IMR-90 (cell line): ENCODE measurements at regions not wholly inside any gene's neighbourhood (a gene's known extent, or its start where the extent isn't known, plus 50 kb on each side); places are given as distances from the start of the nearest gene placed in this dataset.

Experiments used
- ATAC-seq: fragments of 200-7000 bp; cut with Tn5 transposase; 2 replicates; pipeline ENCODE4 v1.9.1; 2020; ENCODE audit warnings: low read depth, mild to moderate bottlenecking, moderate library complexity
- BruUV-seq: library from RNA; stranded (reverse); fragments of 400-500 nt; replicated peaks from 2 replicates; lab custom pipeline; 2021; lab: Mats Ljungman, UMichigan
- CTCF ChIA-PET: fragments of 300-600 bp; formaldehyde crosslinking; extraction: SDS; loops from one replicate; lab custom pipeline; 2021; ENCODE audit warnings: antibody characterized with exemption; lab: Yijun Ruan, JAX
- POLR2A ChIA-PET: fragments of 300-600 bp; sonication (Branson Sonifier 250); formaldehyde crosslinking; loops from one replicate; lab custom pipeline; 2022; ENCODE audit warnings: antibody characterized with exemption; ENCODE audit not compliant: unreplicated experiment; lab: Charles Lee
- DNase-seq: peaks from one replicate; pipeline ENCODE4 v3.0.0; 2013
- H2AFZ ChIP-seq: replicated peaks from 2 replicates; pipeline ENCODE3; 2013; ENCODE audit warnings: low read length, mild to moderate bottlenecking; ENCODE audit not compliant: poor library complexity
- H2AK5ac ChIP-seq: 2 replicates; pipeline ENCODE4 v1.6.1; 2013; ENCODE audit warnings: low read depth, low read length, inconsistent platforms
- H2AK9ac ChIP-seq: replicated peaks from 2 replicates; pipeline ENCODE3; 2013; ENCODE audit warnings: mild to moderate bottlenecking, low read depth, low read length, moderate library complexity; ENCODE audit not compliant: poor library complexity
- H2BK120ac ChIP-seq: 2 replicates; pipeline ENCODE4 v1.6.1; 2013; ENCODE audit warnings: low read depth, low read length, inconsistent platforms
- H2BK15ac ChIP-seq: 3 replicates; pipeline ENCODE4 v1.6.1; 2013; ENCODE audit warnings: low read depth, low read length, inconsistent platforms
- H2BK20ac ChIP-seq: 2 replicates; pipeline ENCODE4 v1.6.1; 2013; ENCODE audit warnings: low read depth, mild to moderate bottlenecking, inconsistent platforms, low read length, moderate library complexity
- H2BK5ac ChIP-seq: 2 replicates; pipeline ENCODE4 v1.6.1; 2013; ENCODE audit warnings: mild to moderate bottlenecking, low read depth, low read length, inconsistent platforms; ENCODE audit not compliant: poor library complexity, severe bottlenecking
- H3K14ac ChIP-seq: replicated peaks from 2 replicates; pipeline ENCODE4 v1.6.1; 2013; ENCODE audit warnings: low read depth, low read length, inconsistent platforms
- H3K18ac ChIP-seq: 2 replicates; pipeline ENCODE4 v1.6.1; 2013; ENCODE audit warnings: low read depth, low read length, control low read depth
- H3K23ac ChIP-seq: 2 replicates; pipeline ENCODE4 v1.6.1; 2013; ENCODE audit warnings: low read depth, low read length, inconsistent platforms
- H3K27ac ChIP-seq: 2 replicates; pipeline ENCODE4 v1.5.1; 2013; ENCODE audit warnings: mild to moderate bottlenecking, control low read depth, low read length; ENCODE audit not compliant: insufficient read depth
- H3K27me3 ChIP-seq: 2 replicates; pipeline ENCODE4 v1.6.1; 2013; ENCODE audit warnings: low read length; ENCODE audit not compliant: control insufficient read depth, insufficient read depth
- H3K36me3 ChIP-seq: 2 replicates; pipeline ENCODE4 v1.6.1; 2013; ENCODE audit warnings: low read length, mixed read lengths; ENCODE audit not compliant: control insufficient read depth, insufficient read depth
- H3K4ac ChIP-seq: 2 replicates; pipeline ENCODE4 v1.6.1; 2013; ENCODE audit warnings: low read depth, low read length, inconsistent platforms
- H3K4me1 ChIP-seq: 2 replicates; pipeline ENCODE4 v1.6.1; 2013; ENCODE audit warnings: low read length, mixed read lengths; ENCODE audit not compliant: control insufficient read depth, insufficient read depth
- H3K4me2 ChIP-seq: 2 replicates; pipeline ENCODE4 v1.6.1; 2013; ENCODE audit warnings: low read depth, mild to moderate bottlenecking, control low read depth, low read length, moderate library complexity
- H3K4me3 ChIP-seq: 2 replicates; pipeline ENCODE4 v1.5.1; 2013; ENCODE audit warnings: low read depth, mild to moderate bottlenecking, control low read depth, low read length, moderate library complexity; ENCODE audit not compliant: insufficient read depth
- H3K56ac ChIP-seq: 2 replicates; pipeline ENCODE4 v1.6.1; 2013; ENCODE audit warnings: low read length, inconsistent platforms; ENCODE audit not compliant: insufficient read depth; ENCODE audit errors: extremely low read depth
- H3K79me1 ChIP-seq, 2 experiments: 2 replicates each; pipeline ENCODE4 v1.6.1; 2013; ENCODE audit warnings: low read length in 2 of 2, inconsistent platforms in 1 of 2, low read depth in 1 of 2
- H3K9ac ChIP-seq: 2 replicates; pipeline ENCODE4 v1.6.1; 2013; ENCODE audit warnings: low read depth, low read length, control low read depth
- H3K9me1 ChIP-seq: 2 replicates; pipeline ENCODE4 v1.6.1; 2013; ENCODE audit warnings: low read length, inconsistent platforms; ENCODE audit not compliant: insufficient read depth
- H3K9me3 ChIP-seq: 2 replicates; pipeline ENCODE4 v1.6.1; 2013; ENCODE audit warnings: low read length; ENCODE audit not compliant: control insufficient read depth, insufficient read depth
- H4K20me1 ChIP-seq: 2 replicates; pipeline ENCODE4 v1.6.1; 2013; ENCODE audit warnings: low read length, inconsistent platforms; ENCODE audit not compliant: insufficient read depth
- H4K5ac ChIP-seq: 2 replicates; pipeline ENCODE4 v1.6.1; 2013; ENCODE audit warnings: mild to moderate bottlenecking, low read depth, low read length, control low read depth
- H4K8ac ChIP-seq, 2 experiments: 2 replicates each; pipeline ENCODE4 v1.6.1; 2013; ENCODE audit warnings: low read depth in 2 of 2, low read length in 2 of 2, control low read depth in 1 of 2, inconsistent platforms in 1 of 2
- H4K91ac ChIP-seq: 2 replicates; pipeline ENCODE4 v1.6.1; 2013; ENCODE audit warnings: low read depth, low read length, inconsistent platforms; ENCODE audit not compliant: insufficient read depth
- BHLHE40 ChIP-seq: fragments of 150-350 bp; IDR thresholded peaks from 2 replicates; pipeline ENCODE4 v1.6.1; 2016; ENCODE audit warnings: mild to moderate bottlenecking, low read depth, low read length
- CEBPB ChIP-seq: IDR thresholded peaks from 2 replicates; pipeline ENCODE4 v1.6.1; 2012; ENCODE audit warnings: low read depth, low read length, improper control_type of control experiment
- CHD1 ChIP-seq: IDR thresholded peaks from 2 replicates; pipeline ENCODE4 v1.6.1; 2012; ENCODE audit warnings: low read depth, low read length, improper control_type of control experiment
- FOS ChIP-seq: fragments of 150-350 bp; IDR thresholded peaks from 2 replicates; pipeline ENCODE4 v1.6.1; 2016; ENCODE audit warnings: low read depth, low read length
- MAFK ChIP-seq: IDR thresholded peaks from 2 replicates; pipeline ENCODE4 v1.6.1; 2012; ENCODE audit warnings: low read depth, low read length, improper control_type of control experiment
- MAZ ChIP-seq: IDR thresholded peaks from 2 replicates; pipeline ENCODE4 v1.6.1; 2012; ENCODE audit warnings: low read depth, mild to moderate bottlenecking, low read length, improper control_type of control experiment, moderate library complexity, borderline replicate concordance
- MXI1 ChIP-seq: IDR thresholded peaks from 2 replicates; pipeline ENCODE4 v1.6.1; 2012; ENCODE audit warnings: low read depth, mild to moderate bottlenecking, low read length, moderate library complexity, borderline replicate concordance
- NFE2L2 ChIP-seq: fragments of 150-350 bp; IDR thresholded peaks from 2 replicates; pipeline ENCODE4 v1.6.1; 2016; ENCODE audit warnings: low read depth, mild to moderate bottlenecking, low read length
- RAD21 ChIP-seq: IDR thresholded peaks from 2 replicates; pipeline ENCODE4 v1.6.1; 2012; ENCODE audit warnings: low read length, improper control_type of control experiment
- RFX5 ChIP-seq: IDR thresholded peaks from 2 replicates; pipeline ENCODE4 v1.8.0; 2012; ENCODE audit warnings: low read depth, mild to moderate bottlenecking, low read length, moderate library complexity
- SMC3 ChIP-seq: fragments of 150-350 bp; IDR thresholded peaks from 2 replicates; pipeline ENCODE4 v1.6.1; 2016; ENCODE audit warnings: low read depth, mild to moderate bottlenecking, antibody characterized with exemption, low read length, moderate library complexity
- WGBS, 2 experiments: methylation state at CpG; one replicate each; pipeline versions ENCODE4 v1.1.5 to v1.1.7; 2013; ENCODE audit warnings: missing lambda C conversion rate in 2 of 2; ENCODE audit not compliant: insufficient read length in 1 of 2; ENCODE audit errors: extremely low coverage in 2 of 2; 5-methylcytosine and 5-hydroxymethylcytosine counted together
- dilution Hi-C: fragments of 300-500 bp; cut with HindIII; formaldehyde crosslinking; loops from one replicate; pipeline ENCODE4 v1.14.3; 2018; ENCODE audit warnings: low sequenced_read_pairs; ENCODE audit not compliant: unreplicated experiment
- in situ Hi-C: fragments of 300-500 bp; cut with MboI; formaldehyde crosslinking; loops from 3 replicates; pipeline ENCODE4 v1.14.3; 2019; ENCODE audit warnings: low sequenced_read_pairs, inconsistent platforms, mixed read lengths
- intact Hi-C: fragments of 100-400 bp; cut with micrococcal nuclease; formaldehyde crosslinking; loops from 2 replicates; pipeline ENCODE4 v1.10.0; 2022
- TF ChIP-seq, protein P1 (sequence below): conservative IDR thresholded peaks from 2 replicates; pipeline ENCODE4 v1.5.1; 2012; ENCODE audit warnings: mild to moderate bottlenecking, low read depth, low read length, improper control_type of control experiment
- TF ChIP-seq, protein P2 (sequence below): fragments of 150-350 bp; IDR thresholded peaks from 2 replicates; pipeline ENCODE4 v1.6.1; 2016; ENCODE audit warnings: low read depth, mild to moderate bottlenecking, low read length, moderate library complexity, borderline replicate concordance

DNA sequence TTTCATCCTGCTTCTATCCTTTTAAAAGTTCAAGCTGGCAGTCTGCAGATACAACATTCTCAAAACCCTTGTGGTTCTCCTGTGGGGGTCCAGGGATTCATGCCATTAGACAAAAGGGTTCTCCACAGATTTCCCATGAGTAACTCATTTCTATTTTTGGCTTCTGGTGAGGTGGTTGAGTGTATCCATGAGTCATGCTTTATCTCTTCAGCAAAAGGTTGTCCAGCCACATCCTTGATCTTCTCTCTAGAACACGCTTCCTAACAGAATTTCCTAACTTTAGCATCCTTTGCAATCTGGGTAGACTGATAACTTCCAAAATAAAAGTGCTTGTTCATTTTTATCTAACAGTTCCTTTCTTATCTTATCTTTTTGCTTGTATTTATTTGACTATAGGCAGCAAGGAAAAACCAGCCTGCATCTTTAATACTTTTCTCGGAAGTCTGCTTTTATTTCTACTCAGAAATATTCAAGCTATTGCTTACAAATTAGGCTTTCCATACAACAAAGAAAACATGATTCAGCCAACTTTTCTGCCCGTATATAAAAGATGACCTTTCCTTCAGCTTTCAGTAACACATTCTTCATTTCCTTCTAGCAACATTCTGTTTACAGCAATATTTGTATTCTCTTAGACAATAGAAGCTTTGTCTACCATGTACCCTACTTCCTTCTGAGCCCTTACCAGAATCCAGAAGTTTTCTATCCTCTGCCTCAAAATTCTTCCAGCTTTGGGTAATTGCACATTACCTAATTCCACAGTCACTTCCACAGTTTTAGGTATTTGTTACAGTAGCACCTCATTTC lies 79.3 kb upstream of the IL6 start:
- DNase-seq (peak; percentile 98), ATAC-seq (peak; percentile 67)
- Histone ChIP-seq H3K18ac (peak overlapping the region; percentile 84; the same call in 1 of the 2 replicates), H3K9ac (no peak overlapping the region), H4K91ac (peak overlapping the region; percentile 32; the same call in 1 of the 2 replicates), H3K4me1 (peaks cover 5% of the 10 kb centered on the region; the same call in 1 of the 2 replicates), H3K4ac (peak overlapping the region; percentile 85; the same call in 1 of the 2 replicates), H3K4me3 (no peak overlapping the region), H3K4me2 (peak overlapping the region; percentile 10; the same call in 1 of the 2 replicates), H4K8ac (peak overlapping the region; percentile 43 to 80; a peak in 2 of 4 replicates), H3K56ac (peak overlapping the region; percentile 14), H3K9me1 (peaks cover 3% of the 10 kb centered on the region; the same call in 1 of the 2 replicates), H2AFZ (no peak overlapping the region), H2BK20ac (peak overlapping the region; percentile 96), H3K27ac (no peak overlapping the region), H2BK15ac (peak overlapping the region; percentile 75; the same call in 1 of the 3 replicates), H3K23ac (no peak overlapping the region; the same call in 1 of the 2 replicates), H3K14ac (peak overlapping the region; percentile 58; the same call in 1 of the 2 replicates), H3K9me3 (peaks cover 14% of the 10 kb centered on the region), H4K5ac (no peak overlapping the region), H3K36me3 (no peaks in the 10 kb centered on the region), H2BK5ac (peak overlapping the region; percentile 92), H2AK5ac (0 out of 2 replicates have a peak overlapping the region, but pooled peaks have one; percentile 3), H4K20me1 (no peaks in the 10 kb centered on the region), H3K79me1 (no peaks in the 10 kb centered on the region; a peak in 1 of 4 replicates), H2AK9ac (no peak overlapping the region), H2BK120ac (peak overlapping the region; percentile 91), H3K27me3 (no peaks in the 10 kb centered on the region)
- in situ Hi-C loops = no loop called here
- ChIA-PET CTCF (no interaction called here), POLR2A (no interaction called here)
- intact Hi-C loops = loop anchor here (5.0 kb wide), 1 partner anchor 85 kb away; no protein-coding TSS in a partner anchor
- 17% methylated on average over 1 of the region's 3 CpGs; no CpG with 5 or more reads in 1 of the 2 experiments for WGBS, 2 experiments
- no TSS peak for BruUV-seq
- dilution Hi-C loops = no loop called here
- TF ChIP-seq SMC3 (no peak; the same call in 1 of the 2 replicates), RAD21 (peak; percentile 32; the same call in 1 of the 2 replicates), BHLHE40 (peak; percentile 70; the same call in 1 of the 2 replicates), FOS (peak; percentile 95), RFX5 (no peak), MAZ (peak; percentile 42; the same call in 1 of the 2 replicates), MXI1 (no peak), NFE2L2 (peak; percentile 63), CEBPB (peak; percentile 73), CHD1 (peak; percentile 66; the same call in 1 of the 2 replicates), MAFK (no peak; the same call in 1 of the 2 replicates)
- TF ChIP-seq, protein P1, sequence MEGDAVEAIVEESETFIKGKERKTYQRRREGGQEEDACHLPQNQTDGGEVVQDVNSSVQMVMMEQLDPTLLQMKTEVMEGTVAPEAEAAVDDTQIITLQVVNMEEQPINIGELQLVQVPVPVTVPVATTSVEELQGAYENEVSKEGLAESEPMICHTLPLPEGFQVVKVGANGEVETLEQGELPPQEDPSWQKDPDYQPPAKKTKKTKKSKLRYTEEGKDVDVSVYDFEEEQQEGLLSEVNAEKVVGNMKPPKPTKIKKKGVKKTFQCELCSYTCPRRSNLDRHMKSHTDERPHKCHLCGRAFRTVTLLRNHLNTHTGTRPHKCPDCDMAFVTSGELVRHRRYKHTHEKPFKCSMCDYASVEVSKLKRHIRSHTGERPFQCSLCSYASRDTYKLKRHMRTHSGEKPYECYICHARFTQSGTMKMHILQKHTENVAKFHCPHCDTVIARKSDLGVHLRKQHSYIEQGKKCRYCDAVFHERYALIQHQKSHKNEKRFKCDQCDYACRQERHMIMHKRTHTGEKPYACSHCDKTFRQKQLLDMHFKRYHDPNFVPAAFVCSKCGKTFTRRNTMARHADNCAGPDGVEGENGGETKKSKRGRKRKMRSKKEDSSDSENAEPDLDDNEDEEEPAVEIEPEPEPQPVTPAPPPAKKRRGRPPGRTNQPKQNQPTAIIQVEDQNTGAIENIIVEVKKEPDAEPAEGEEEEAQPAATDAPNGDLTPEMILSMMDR = no peak
- TF ChIP-seq, protein P2, sequence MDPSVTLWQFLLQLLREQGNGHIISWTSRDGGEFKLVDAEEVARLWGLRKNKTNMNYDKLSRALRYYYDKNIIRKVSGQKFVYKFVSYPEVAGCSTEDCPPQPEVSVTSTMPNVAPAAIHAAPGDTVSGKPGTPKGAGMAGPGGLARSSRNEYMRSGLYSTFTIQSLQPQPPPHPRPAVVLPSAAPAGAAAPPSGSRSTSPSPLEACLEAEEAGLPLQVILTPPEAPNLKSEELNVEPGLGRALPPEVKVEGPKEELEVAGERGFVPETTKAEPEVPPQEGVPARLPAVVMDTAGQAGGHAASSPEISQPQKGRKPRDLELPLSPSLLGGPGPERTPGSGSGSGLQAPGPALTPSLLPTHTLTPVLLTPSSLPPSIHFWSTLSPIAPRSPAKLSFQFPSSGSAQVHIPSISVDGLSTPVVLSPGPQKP = no peak
